ENCODE measurements at regions not wholly inside any gene's neighbourhood (a gene's known extent, or its start where the extent isn't known, plus 50 kb on each side); places are given as distances from the start of the nearest gene placed in this dataset.
A peak's percentile ranks its signal among the peaks of the same experiment; 100 is the strongest.

- no peak overlapping the region for H3K14ac ChIP-seq (replicated peaks; ENCODE audit: low read depth, low read length)
- H4K5ac ChIP-seq (ENCODE audit: low read depth, low read length): no peak overlapping the region
- no peak overlapping the region for H2BK5ac ChIP-seq (ENCODE audit: low read depth, low read length, poor library complexity, severe bottlenecking)
- no peaks in the 10 kb centered on the region for H3K79me1 ChIP-seq (ENCODE audit: low read depth in 1 of 2, low read length in 2 of 2)
- no peak overlapping the region for H3K4me2 ChIP-seq (ENCODE audit: low read depth, low read length)
- H2AK9ac ChIP-seq (replicated peaks; ENCODE audit: low read depth, low read length, poor library complexity): no peak overlapping the region
- TF ChIP-seq MAZ (IDR thresholded peaks at IDR 0.05; ENCODE audit: borderline replicate concordance, low read depth, low read length) (no peak), USF2 (IDR thresholded peaks at IDR 0.05; ENCODE audit: low read depth, low read length) (no peak), MAFK (IDR thresholded peaks at IDR 0.05; ENCODE audit: low read depth, low read length) (no peak), MXI1 (IDR thresholded peaks at IDR 0.05; ENCODE audit: borderline replicate concordance, low read depth, low read length) (no peak), CTCF (conservative IDR thresholded peaks at IDR 0.05; ENCODE audit: low read depth, low read length) (no peak), ELK1 (IDR thresholded peaks at IDR 0.05; ENCODE audit: borderline replicate concordance, low read depth, low read length) (no peak), RCOR1 (IDR thresholded peaks at IDR 0.05; ENCODE audit: insufficient replicate concordance, low read length) (no peak), CHD1 (IDR thresholded peaks at IDR 0.05; ENCODE audit: low read depth, low read length) (no peak), BHLHE40 (IDR thresholded peaks at IDR 0.05; ENCODE audit: low read depth, low read length) (no peak), RAD21 (IDR thresholded peaks at IDR 0.05; ENCODE audit: low read length) (no peak), POLR2A (IDR thresholded peaks at IDR 0.05; ENCODE audit: low read depth, low read length) (no peak)
- no peak overlapping the region; the same call in 2 of the 3 replicates for H2BK15ac ChIP-seq (ENCODE audit: low read depth, low read length)
- no peaks in the 10 kb centered on the region for H4K20me1 ChIP-seq (ENCODE audit: insufficient read depth, low read length)
- no peak overlapping the region for H3K9ac ChIP-seq (ENCODE audit: low read depth, low read length)
- intact Hi-C loops (cut with micrococcal nuclease) (no loop called here), in situ Hi-C loops (cut with MboI; ENCODE audit: low sequenced_read_pairs) (no loop called here), dilution Hi-C loops (cut with HindIII; ENCODE audit: low sequenced_read_pairs, unreplicated experiment) (no loop called here)
- no peaks in the 10 kb centered on the region for H3K9me1 ChIP-seq (ENCODE audit: insufficient read depth, low read length)
- H3K27ac ChIP-seq (ENCODE audit: insufficient read depth, low read length): no peak overlapping the region
- no peak overlapping the region for H4K8ac ChIP-seq (ENCODE audit: low read depth in 2 of 2, low read length in 2 of 2)
- no peak overlapping the region for H2AFZ ChIP-seq (replicated peaks; ENCODE audit: low read length, poor library complexity)
- ATAC-seq (ENCODE audit: low read depth) (no peak), DNase-seq (no peak)
- WGBS, 2 experiments (ENCODE audit: extremely low coverage in 2 of 2, insufficient read length in 1 of 2): no CpG with 5 or more reads among the region's 2 CpGs
- H3K4me3 ChIP-seq (ENCODE audit: insufficient read depth, low read depth, low read length): no peak overlapping the region
- peak overlapping the region; percentile 54 for H2BK120ac ChIP-seq (ENCODE audit: low read depth, low read length)
- CTCF ChIA-PET: no interaction called here
- no TSS peak for BruUV-seq (replicated peaks)
- no peak overlapping the region for H3K23ac ChIP-seq (ENCODE audit: low read depth, low read length)
- peak overlapping the region; percentile 44; the same call in 1 of the 2 replicates for H2BK20ac ChIP-seq (ENCODE audit: low read depth, low read length)
- 0 out of 2 replicates have a peak overlapping the region, but pooled peaks have one; percentile 27 for H3K4ac ChIP-seq (ENCODE audit: low read depth, low read length)
- no peak overlapping the region; the same call in 1 of the 2 replicates for H4K91ac ChIP-seq (ENCODE audit: insufficient read depth, low read depth, low read length)
- no peaks in the 10 kb centered on the region for H3K27me3 ChIP-seq (ENCODE audit: control insufficient read depth, insufficient read depth, low read length)
- H3K9me3 ChIP-seq (ENCODE audit: control insufficient read depth, insufficient read depth, low read length): peaks cover 3% of the 10 kb centered on the region; the same call in 1 of the 2 replicates
- peak overlapping the region; percentile 83 for H2AK5ac ChIP-seq (ENCODE audit: low read depth, low read length)
- H3K18ac ChIP-seq (ENCODE audit: low read depth, low read length): no peak overlapping the region
- POLR2A ChIA-PET (ENCODE audit: unreplicated experiment): no interaction called here
- no peak overlapping the region for H3K56ac ChIP-seq (ENCODE audit: extremely low read depth, insufficient read depth, low read length)
- H3K36me3 ChIP-seq (ENCODE audit: control insufficient read depth, insufficient read depth, low read length): no peaks in the 10 kb centered on the region
- H3K4me1 ChIP-seq (ENCODE audit: control insufficient read depth, insufficient read depth, low read length): peaks cover 3% of the 10 kb centered on the region; the same call in 1 of the 2 replicates
Observed at GRCh38 chr13:47463002-47463401, 538.1 kb downstream of the SUCLA2 start.
